M059J (cell line): ENCODE measurements at regions not wholly inside any gene's neighbourhood (a gene's known extent, or its start where the extent isn't known, plus 50 kb on each side); places are given as distances from the start of the nearest gene placed in this dataset.

ENCODE experiments used
- DNase-seq: peaks from one replicate; pipeline ENCODE4 v3.0.0-alpha.2; 2012; ENCODE audit warnings: low read depth

- no peak for DNase-seq
Observed at GRCh38 chrX:134173541-134174272, 63.3 kb upstream of the CCDC160 start.

DNA sequence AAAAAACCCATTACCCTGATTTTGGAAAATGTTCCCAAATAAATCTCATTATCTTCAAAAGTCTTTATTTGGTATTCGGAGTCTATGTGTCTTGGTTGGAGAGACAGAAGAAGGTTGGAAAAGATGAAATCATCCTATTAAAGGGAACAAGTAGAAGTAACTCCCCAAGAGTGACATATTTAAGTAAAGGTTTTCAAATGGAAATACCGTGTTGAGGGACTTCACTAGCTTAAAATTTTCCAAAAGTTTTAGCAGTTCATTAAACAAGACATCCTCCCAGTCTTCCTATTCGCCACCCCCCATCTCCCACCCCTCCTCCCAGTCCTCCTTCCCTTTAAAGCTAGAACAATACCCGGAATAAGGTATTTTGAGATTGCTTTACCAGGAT is 62.7 kb upstream of the CCDC160 start:
- DNase-seq: no peak

- DNase-seq: no peak
Observed at GRCh38 chrX:134174859-134175258, 62.1 kb upstream of the CCDC160 start.

DNA sequence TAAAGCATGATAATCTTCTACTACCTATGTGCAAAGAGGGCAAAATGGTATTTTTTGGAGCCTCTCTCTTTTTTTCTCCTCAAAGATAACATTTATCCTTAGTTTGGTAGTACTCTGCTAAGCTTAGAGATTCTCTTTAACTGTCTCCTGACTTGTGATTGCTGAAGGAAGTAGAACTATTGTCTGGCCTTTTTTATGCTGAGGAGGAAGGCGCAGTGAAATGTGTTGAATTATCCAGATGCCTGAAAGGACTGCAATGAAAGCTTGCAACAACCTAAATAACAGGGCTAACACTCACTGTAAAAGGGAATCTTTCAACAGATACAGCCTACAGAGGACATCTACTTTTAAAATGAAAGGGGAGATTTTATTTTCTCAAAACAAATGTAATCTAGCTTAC is 59.5 kb upstream of the CCDC160 start:
- DNase-seq: no peak

DNA sequence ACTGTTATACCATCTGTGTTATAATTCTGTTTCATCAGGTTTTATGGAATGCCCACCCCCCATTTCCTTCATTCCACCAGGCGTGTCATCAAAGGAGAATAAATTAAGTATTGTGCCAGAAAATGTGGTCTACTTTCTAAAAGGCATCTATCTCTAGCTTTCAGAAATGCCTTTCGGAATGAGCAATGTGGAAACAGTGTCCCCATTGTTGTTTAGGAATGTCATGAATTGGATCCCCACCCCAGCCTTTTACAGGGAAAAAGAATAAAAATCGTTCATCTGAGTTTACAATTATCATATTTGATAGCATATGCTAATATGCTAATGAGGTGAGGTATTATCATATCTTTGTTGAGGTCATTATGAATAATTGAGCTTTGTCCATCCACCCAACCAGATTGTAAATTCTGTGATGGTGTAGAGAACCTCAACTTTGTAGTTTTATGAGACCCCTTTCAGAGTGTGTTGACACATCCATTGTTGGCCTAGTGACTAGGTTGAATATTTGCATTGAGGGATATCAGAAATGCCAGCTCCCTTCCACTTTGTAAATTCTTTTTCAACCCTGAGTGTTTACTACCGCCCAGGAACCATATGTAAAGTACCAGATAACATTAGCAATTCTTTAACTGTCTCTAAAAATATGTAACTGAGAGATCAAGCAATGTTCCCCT is 56.2 kb upstream of the CCDC160 start:
- no peak for DNase-seq

GRCh38 chrX:134181275-134181660 is 55.7 kb upstream of the CCDC160 start:
- no peak for DNase-seq

GRCh38 chrX:134183665-134184064 is 53.3 kb upstream of the CCDC160 start:
- no peak for DNase-seq

GRCh38 chrX:134184936-134185335 is 52.0 kb upstream of the CCDC160 start:
- no peak for DNase-seq

DNA sequence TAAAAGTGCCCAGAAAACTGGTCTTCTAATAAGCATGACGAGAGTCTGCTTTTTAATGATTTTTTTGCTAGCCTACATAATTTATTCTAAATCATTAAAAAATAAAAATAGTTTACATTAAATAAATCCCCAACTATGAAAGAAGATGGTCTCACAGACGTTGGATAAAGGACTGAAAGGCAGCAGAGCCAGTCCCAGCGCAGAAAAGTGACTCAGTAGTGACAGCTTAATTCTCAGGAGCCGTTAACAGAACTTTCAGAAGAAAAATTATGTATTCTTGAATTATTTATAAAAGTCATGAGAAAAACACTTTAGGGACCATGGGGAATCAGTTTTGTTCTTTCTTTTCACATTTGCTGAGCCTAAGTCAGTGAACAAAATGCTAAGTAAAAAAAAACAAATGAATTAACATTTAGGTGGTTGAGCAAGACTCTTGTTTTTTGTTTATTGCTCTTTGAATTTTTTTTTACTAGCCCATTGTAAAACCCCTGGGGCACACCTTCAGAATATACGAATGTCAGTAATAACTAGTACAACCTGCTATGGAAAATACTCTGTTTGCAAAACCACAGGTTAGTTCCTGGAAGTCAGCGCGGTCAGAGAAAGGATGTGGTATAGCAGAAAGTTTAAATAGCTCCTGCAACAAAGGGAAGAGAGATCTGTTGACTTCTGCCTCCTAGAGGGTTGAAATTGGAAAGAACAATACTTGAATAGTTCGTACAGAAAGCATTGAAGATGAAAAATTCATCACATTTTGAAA is 50.4 kb upstream of the CCDC160 start:
- DNase-seq: peak; percentile 25
